ENCODE measurements at regions not wholly inside any gene's neighbourhood (a gene's known extent, or its start where the extent isn't known, plus 50 kb on each side); places are given as distances from the start of the nearest gene placed in this dataset.

DNA sequence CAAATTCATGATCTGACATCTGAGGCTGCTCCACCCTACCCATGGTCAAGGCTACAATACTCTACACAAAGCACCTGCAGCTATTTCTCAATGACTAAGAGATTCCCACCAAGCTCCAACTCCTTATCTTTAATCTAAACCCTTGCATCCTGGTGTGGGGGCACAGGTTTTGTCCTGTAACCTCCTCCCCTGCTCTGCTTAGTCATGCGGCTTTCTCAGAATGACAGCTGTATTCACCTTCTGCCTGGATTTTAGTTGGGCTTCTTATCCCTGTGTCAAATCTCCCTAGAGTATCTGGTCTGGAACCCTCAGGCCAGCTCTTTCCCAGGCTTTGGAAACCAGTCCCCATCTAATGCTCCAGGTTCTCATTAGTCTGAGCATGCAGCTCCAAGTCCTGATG is 159.0 kb downstream of the BARHL2 start:
- H3K27ac ChIP-seq (ENCODE audit: low read depth, low read length), result no peak overlapping the region
- H3K4me3 ChIP-seq (ENCODE audit: low read length), result no peak overlapping the region
- WGBS, 2 experiments (ENCODE audit: insufficient coverage in 1 of 2, insufficient read length in 1 of 2), result 67 to 86% methylated on average over 1 of the region's 1 CpG
- no peaks in the 10 kb centered on the region for H3K9me3 ChIP-seq (ENCODE audit: control insufficient read depth, low read length)
- H3K9ac ChIP-seq (ENCODE audit: extremely low read depth, low read length, poor library complexity, severe bottlenecking), result no peak overlapping the region
- Mint-ChIP-seq H3K36me3 (ENCODE audit: low read depth) (no peaks in the 10 kb centered on the region), H3K9me3 (peaks cover 10% of the 10 kb centered on the region), H3K4me1 (peaks cover 22% of the 10 kb centered on the region), H3K4me3 (no peak overlapping the region), H3K27me3 (ENCODE audit: insufficient read depth) (peaks cover 45% of the 10 kb centered on the region), H3K27ac (no peak overlapping the region)
- no peak for TF ChIP-seq CTCF (conservative IDR thresholded peaks at IDR 0.05)
- no peaks in the 10 kb centered on the region for H3K36me3 ChIP-seq (ENCODE audit: control insufficient read depth, insufficient read depth, low read length)
- H3K4me1 ChIP-seq (ENCODE audit: control insufficient read depth, insufficient read depth, low read length), result peaks cover 6% of the 10 kb centered on the region
- H3K27me3 ChIP-seq (ENCODE audit: control insufficient read depth, insufficient read depth, low read length, poor library complexity, severe bottlenecking), result peaks cover 5% of the 10 kb centered on the region
- peak; percentile 55 for DNase-seq

DNA sequence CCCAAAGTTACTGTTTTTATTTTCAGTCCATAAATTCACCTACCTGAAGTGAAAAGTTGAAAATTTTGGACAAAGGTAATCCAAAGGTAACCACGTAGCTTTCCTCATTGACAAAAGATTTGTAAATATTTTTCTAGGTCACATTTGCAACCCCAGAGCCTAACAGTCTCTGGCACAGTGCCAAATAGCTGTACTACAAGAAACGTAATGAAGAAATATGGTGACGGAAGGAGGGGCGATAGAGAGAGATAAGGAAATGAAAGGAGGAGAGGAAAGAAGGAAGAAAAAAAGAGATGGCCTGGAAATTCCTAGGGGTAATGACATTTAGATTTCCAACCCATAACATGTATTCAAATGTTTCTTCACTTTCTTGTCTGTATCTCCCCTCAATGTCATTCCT is 159.4 kb downstream of the BARHL2 start:
- H3K9me3 Mint-ChIP-seq, result peaks cover 10% of the 10 kb centered on the region

GRCh38 chr1:90550626-90551406 is 166.3 kb downstream of the BARHL2 start:
- H3K36me3 ChIP-seq (ENCODE audit: control insufficient read depth, insufficient read depth, low read length), result no peaks in the 10 kb centered on the region
- H3K27ac ChIP-seq (ENCODE audit: low read depth, low read length), result no peak overlapping the region
- no peak overlapping the region for H3K9ac ChIP-seq (ENCODE audit: extremely low read depth, low read length, poor library complexity, severe bottlenecking)
- peaks cover 24% of the 10 kb centered on the region for H3K4me1 Mint-ChIP-seq
- no peak overlapping the region for H3K27ac Mint-ChIP-seq
- no peak overlapping the region for H3K4me3 Mint-ChIP-seq
- H3K27me3 ChIP-seq (ENCODE audit: control insufficient read depth, insufficient read depth, low read length, poor library complexity, severe bottlenecking), result no peaks in the 10 kb centered on the region
- TF ChIP-seq CTCF (conservative IDR thresholded peaks at IDR 0.05), result peak; percentile 78
- WGBS, 2 experiments (ENCODE audit: insufficient coverage in 1 of 2, insufficient read length in 1 of 2), result 71 to 76% methylated on average over 9 to 12 of the region's 12 CpGs
- no peak overlapping the region for H3K4me3 ChIP-seq (ENCODE audit: low read length)
- no peaks in the 10 kb centered on the region for H3K9me3 ChIP-seq (ENCODE audit: control insufficient read depth, low read length)
- H3K36me3 Mint-ChIP-seq (ENCODE audit: low read depth), result no peaks in the 10 kb centered on the region
- H3K9me3 Mint-ChIP-seq, result peaks cover 7% of the 10 kb centered on the region
- peaks cover 2% of the 10 kb centered on the region for H3K27me3 Mint-ChIP-seq (ENCODE audit: insufficient read depth)
- peak; percentile 84 for DNase-seq
- H3K4me1 ChIP-seq (ENCODE audit: control insufficient read depth, insufficient read depth, low read length), result peaks cover 3% of the 10 kb centered on the region

More for the DNA sequence above, 159.4 kb downstream of the BARHL2 start:
- no peak overlapping the region for H3K27ac ChIP-seq (ENCODE audit: low read depth, low read length)
- H3K36me3 ChIP-seq (ENCODE audit: control insufficient read depth, insufficient read depth, low read length), result no peaks in the 10 kb centered on the region
- H3K9ac ChIP-seq (ENCODE audit: extremely low read depth, low read length, poor library complexity, severe bottlenecking), result no peak overlapping the region
- no peaks in the 10 kb centered on the region for H3K36me3 Mint-ChIP-seq (ENCODE audit: low read depth)
- peaks cover 5% of the 10 kb centered on the region for H3K27me3 ChIP-seq (ENCODE audit: control insufficient read depth, insufficient read depth, low read length, poor library complexity, severe bottlenecking)
- H3K27me3 Mint-ChIP-seq (ENCODE audit: insufficient read depth), result peaks cover 42% of the 10 kb centered on the region
- WGBS, 2 experiments (ENCODE audit: insufficient coverage in 1 of 2, insufficient read length in 1 of 2), result 71 to 94% methylated on average over 3 to 4 of the region's 4 CpGs
- H3K9me3 ChIP-seq (ENCODE audit: control insufficient read depth, low read length), result no peaks in the 10 kb centered on the region
- H3K4me1 ChIP-seq (ENCODE audit: control insufficient read depth, insufficient read depth, low read length), result peaks cover 9% of the 10 kb centered on the region
- H3K27ac Mint-ChIP-seq, result no peak overlapping the region
- no peak for DNase-seq
- H3K4me3 Mint-ChIP-seq, result no peak overlapping the region
- peaks cover 25% of the 10 kb centered on the region for H3K4me1 Mint-ChIP-seq
- no peak for TF ChIP-seq CTCF (conservative IDR thresholded peaks at IDR 0.05)
- no peak overlapping the region for H3K4me3 ChIP-seq (ENCODE audit: low read length)

All from endodermal cell (in vitro differentiated cells).